HEK293 (cell line): ENCODE measurements at regions not wholly inside any gene's neighbourhood (a gene's known extent, or its start where the extent isn't known, plus 50 kb on each side); places are given as distances from the start of the nearest gene placed in this dataset.

Experiments
- CTCF ChIA-PET: fragments of 350-600 bp; formaldehyde crosslinking; extraction: SDS; loops from one replicate; lab custom pipeline; 2021; ENCODE audit warnings: antibody characterized with exemption; lab: Yijun Ruan, JAX
- POLR2A ChIA-PET: fragments of 300-600 bp; formaldehyde crosslinking; extraction: SDS; loops from one replicate; lab custom pipeline; 2020; ENCODE audit warnings: antibody characterized with exemption, inconsistent platforms; lab: Yijun Ruan, JAX
- H3K27ac ChIP-seq: fragments of 200-500 bp; sonication (Bioruptor generic); 2 replicates; pipeline ENCODE4 v1.5.1; 2014; ENCODE audit warnings: low read depth, low read length, control low read depth, inconsistent platforms; ENCODE audit errors: extremely low read depth
- H3K36me3 ChIP-seq, 2 experiments: fragments of 200-500 bp in 1 of 2; sonication (Bioruptor generic) in 1 of 2; 1 replicate in 1 of 2; 2 replicates in 1 of 2; pipeline ENCODE4 v1.5.1; 2014 to 2017; ENCODE audit warnings: inconsistent platforms in 2 of 2, low read length in 2 of 2; ENCODE audit not compliant: control insufficient read depth in 2 of 2, insufficient read depth in 1 of 2
- H3K4me1 ChIP-seq: fragments of 200-500 bp; sonication (Bioruptor generic); 2 replicates; pipeline ENCODE4 v1.5.1; 2014; ENCODE audit warnings: mild to moderate bottlenecking, low read length, inconsistent platforms; ENCODE audit not compliant: control insufficient read depth, insufficient read depth
- H3K4me3 ChIP-seq: 2 replicates; pipeline ENCODE4 v1.5.1; 2011; ENCODE audit warnings: low read depth, mild to moderate bottlenecking, control low read depth, low read length, moderate library complexity
- H3K9me3 ChIP-seq: fragments of 200-500 bp; sonication (Bioruptor generic); 2 replicates; pipeline ENCODE4 v1.5.1; 2014; ENCODE audit warnings: low read depth, low read length, inconsistent platforms; ENCODE audit not compliant: control insufficient read depth, insufficient read depth
- GFI1B ChIP-seq: fragments of 450-650 bp; formaldehyde crosslinking; IDR thresholded peaks from 2 replicates; pipeline ENCODE4 v1.5.1; 2016; ENCODE audit warnings: missing biosample characterization, missing genetic modification characterization
- HOXA7 ChIP-seq: sonication (generic); formaldehyde crosslinking; IDR thresholded peaks from 2 replicates; pipeline ENCODE4 v1.8.1; 2022; ENCODE audit warnings: missing genetic modification reagents, borderline replicate concordance
- IKZF3 ChIP-seq: fragments of 450-650 bp; IDR thresholded peaks from 2 replicates; pipeline ENCODE4 v1.5.0; 2018; ENCODE audit warnings: missing biosample characterization, mild to moderate bottlenecking, missing genetic modification characterization, moderate library complexity
- KLF16 ChIP-seq: fragments of 450-650 bp; formaldehyde crosslinking; IDR thresholded peaks from 2 replicates; pipeline ENCODE4 v1.5.1; 2017; ENCODE audit warnings: missing biosample characterization, missing genetic modification characterization
- PRDM10 ChIP-seq: fragments of 450-650 bp; formaldehyde crosslinking; IDR thresholded peaks from 2 replicates; pipeline ENCODE4 v1.5.1; 2016; ENCODE audit warnings: missing biosample characterization, missing genetic modification characterization
- ZBTB1 ChIP-seq: fragments of 450-650 bp; formaldehyde crosslinking; IDR thresholded peaks from 2 replicates; pipeline ENCODE4 v1.5.1; 2016; ENCODE audit warnings: missing biosample characterization, missing genetic modification characterization
- ZBTB49 ChIP-seq: fragments of 450-650 bp; formaldehyde crosslinking; IDR thresholded peaks from 2 replicates; pipeline ENCODE4 v1.5.1; 2016; ENCODE audit warnings: missing biosample characterization, missing genetic modification characterization, low read depth
- ZNF10 ChIP-seq: fragments of 450-650 bp; formaldehyde crosslinking; IDR thresholded peaks from 2 replicates; pipeline ENCODE4 v1.5.1; 2017; ENCODE audit warnings: missing biosample characterization, missing genetic modification characterization
- ZNF114 ChIP-seq: fragments of 450-650 bp; formaldehyde crosslinking; IDR thresholded peaks from 2 replicates; pipeline ENCODE4 v1.5.0; 2017; ENCODE audit warnings: missing biosample characterization, missing genetic modification characterization
- ZNF146 ChIP-seq: fragments of 450-650 bp; formaldehyde crosslinking; IDR thresholded peaks from 2 replicates; pipeline ENCODE4 v1.5.1; 2016; ENCODE audit warnings: missing biosample characterization, missing genetic modification characterization
- ZNF214 ChIP-seq: fragments of 450-650 bp; formaldehyde crosslinking; IDR thresholded peaks from 2 replicates; pipeline ENCODE4 v1.5.1; 2017; ENCODE audit warnings: missing biosample characterization, mild to moderate bottlenecking, missing genetic modification characterization, borderline replicate concordance
- ZNF350 ChIP-seq: fragments of 450-650 bp; formaldehyde crosslinking; IDR thresholded peaks from 2 replicates; pipeline ENCODE4 v1.5.0; 2017; ENCODE audit warnings: missing biosample characterization, mild to moderate bottlenecking, missing genetic modification characterization
- ZNF354C ChIP-seq: fragments of 450-650 bp; formaldehyde crosslinking; IDR thresholded peaks from 2 replicates; pipeline ENCODE4 v1.5.1; 2016; ENCODE audit warnings: missing biosample characterization, missing genetic modification characterization, low read depth, borderline replicate concordance
- ZNF362 ChIP-seq: fragments of 450-650 bp; formaldehyde crosslinking; IDR thresholded peaks from 2 replicates; pipeline ENCODE4 v1.5.1; 2016; ENCODE audit warnings: missing biosample characterization, missing genetic modification characterization
- ZNF416 ChIP-seq: fragments of 450-650 bp; formaldehyde crosslinking; IDR thresholded peaks from 2 replicates; pipeline ENCODE4 v1.5.1; 2016; ENCODE audit warnings: missing biosample characterization, missing genetic modification characterization
- ZNF488 ChIP-seq: fragments of 450-650 bp; formaldehyde crosslinking; IDR thresholded peaks from 2 replicates; pipeline ENCODE4 v1.5.1; 2016; ENCODE audit warnings: missing biosample characterization, missing genetic modification characterization
- ZNF510 ChIP-seq: fragments of 450-650 bp; formaldehyde crosslinking; IDR thresholded peaks from 2 replicates; pipeline ENCODE4 v1.5.1; 2018; ENCODE audit warnings: mild to moderate bottlenecking, missing genetic modification characterization, missing biosample characterization; ENCODE audit not compliant: insufficient replicate concordance
- ZNF521 ChIP-seq: fragments of 450-650 bp; formaldehyde crosslinking; IDR thresholded peaks from 2 replicates; pipeline ENCODE4 v1.5.1; 2017; ENCODE audit warnings: missing biosample characterization, mild to moderate bottlenecking, missing genetic modification characterization
- ZNF600 ChIP-seq: fragments of 450-650 bp; formaldehyde crosslinking; IDR thresholded peaks from 2 replicates; pipeline ENCODE4 v1.5.1; 2016; ENCODE audit warnings: missing biosample characterization, missing genetic modification characterization
- ZNF623 ChIP-seq: fragments of 450-650 bp; formaldehyde crosslinking; IDR thresholded peaks from 2 replicates; pipeline ENCODE4 v1.5.1; 2016; ENCODE audit warnings: missing biosample characterization, missing genetic modification characterization
- ZNF624 ChIP-seq: fragments of 450-650 bp; formaldehyde crosslinking; IDR thresholded peaks from 2 replicates; pipeline ENCODE4 v1.5.1; 2017; ENCODE audit warnings: missing biosample characterization, missing genetic modification characterization
- ZNF664 ChIP-seq: fragments of 450-650 bp; formaldehyde crosslinking; IDR thresholded peaks from 2 replicates; pipeline ENCODE4 v1.5.1; 2016; ENCODE audit warnings: missing biosample characterization, missing genetic modification characterization
- ZNF830 ChIP-seq: fragments of 450-650 bp; IDR thresholded peaks from 2 replicates; pipeline ENCODE4 v1.5.0; 2018; ENCODE audit warnings: missing biosample characterization, missing genetic modification characterization, low read depth, mild to moderate bottlenecking, moderate library complexity

GRCh38 chr10:60488111-60488669 is 98.5 kb upstream of the ANK3 start:
- ChIA-PET CTCF (interaction anchor here (0.6 kb wide), 2 partner anchors 55 to 530 kb away, joined by 3 read pairs; no protein-coding TSS in a partner anchor), POLR2A (no interaction called here)
- TF ChIP-seq PRDM10 (tag by site-specific recombination), result peak; percentile 85
- TF ChIP-seq HOXA7, result no peak
- no peak for TF ChIP-seq ZNF114
- TF ChIP-seq ZNF350, result no peak
- no peak for TF ChIP-seq ZNF510
- no peak for TF ChIP-seq IKZF3
- peak; percentile 85 for TF ChIP-seq ZNF664 (tag by site-specific recombination)
- TF ChIP-seq KLF16 (tag by site-specific recombination), result no peak
- no peak for TF ChIP-seq ZNF354C (tag by site-specific recombination)
- no peak for TF ChIP-seq ZNF416 (tag by site-specific recombination)
- no peak for TF ChIP-seq ZNF623 (tag by site-specific recombination)
- TF ChIP-seq ZNF10 (tag by site-specific recombination), result no peak
- TF ChIP-seq ZBTB49 (tag by site-specific recombination), result no peak
- Histone ChIP-seq H3K36me3 (no peaks in the 10 kb centered on the region), H3K27ac (no peak overlapping the region), H3K4me3 (no peak overlapping the region), H3K4me1 (no peaks in the 10 kb centered on the region), H3K9me3 (no peaks in the 10 kb centered on the region)

GRCh38 chr10:60487543-60487942 is 97.9 kb upstream of the ANK3 start:
- Histone ChIP-seq H3K27ac (no peak overlapping the region), H3K4me3 (no peak overlapping the region), H3K9me3 (no peaks in the 10 kb centered on the region), H3K36me3 (no peaks in the 10 kb centered on the region), H3K4me1 (no peaks in the 10 kb centered on the region)
- TF ChIP-seq ZNF214 (no peak), ZNF600 (tag by site-specific recombination) (no peak)
- ChIA-PET POLR2A (no interaction called here), CTCF (interaction anchor here (0.6 kb wide), 1 partner anchor 56 kb away, joined by 3 read pairs; no protein-coding TSS in a partner anchor)

GRCh38 chr10:60485025-60485424 is 95.3 kb upstream of the ANK3 start:
- Histone ChIP-seq H3K27ac (no peak overlapping the region), H3K9me3 (no peaks in the 10 kb centered on the region), H3K4me3 (no peak overlapping the region), H3K4me1 (no peaks in the 10 kb centered on the region), H3K36me3 (no peaks in the 10 kb centered on the region)
- POLR2A ChIA-PET, result no interaction called here
- CTCF ChIA-PET, result interaction anchor here (0.7 kb wide), 1 partner anchor 614 kb away, joined by 3 read pairs; no protein-coding TSS in a partner anchor
- TF ChIP-seq ZNF146 (no peak), ZNF830 (tag by site-specific recombination) (no peak), ZNF521 (tag by site-specific recombination) (no peak), ZNF362 (no peak), GFI1B (tag by site-specific recombination) (no peak), ZBTB1 (tag by site-specific recombination) (no peak), ZNF624 (tag by site-specific recombination) (no peak), ZNF488 (no peak)
